CD4-positive, alpha-beta T cell treated with Interleukin-17A for 4 hours (primary cell): ENCODE measurements at regions not wholly inside any gene's neighbourhood (a gene's known extent, or its start where the extent isn't known, plus 50 kb on each side); places are given as distances from the start of the nearest gene placed in this dataset.
"Not testable (repeated sequence)": the region's sequence is repeated elsewhere in the genome, so short reads cannot be mapped to it uniquely, and the experiment has no call there.

Experiments used
- DNase-seq: peaks from one replicate; pipeline ENCODE4 v3.0.0-alpha.2; 2020; ENCODE audit warnings: mixed read lengths

DNA sequence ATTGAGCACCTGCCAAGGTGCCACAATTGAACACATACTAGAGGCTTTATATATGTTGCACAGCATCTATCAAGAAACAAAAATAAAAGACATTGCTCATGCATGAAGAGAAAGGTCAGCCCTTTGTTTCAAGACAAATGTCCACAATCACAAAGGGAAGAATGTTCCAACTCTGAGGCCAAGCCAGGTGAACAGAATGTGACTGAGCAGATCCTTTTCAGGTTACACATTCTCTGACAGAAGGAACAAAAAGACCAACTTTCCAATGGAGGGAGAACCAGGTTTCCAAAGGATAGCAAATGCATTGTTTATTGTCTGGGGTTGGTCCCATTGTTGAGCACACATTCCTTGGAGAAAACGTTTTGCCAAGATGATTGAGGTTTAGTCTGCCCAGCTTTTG lies 50.2 kb upstream of the FAM174B start:
- no peak for DNase-seq

DNA sequence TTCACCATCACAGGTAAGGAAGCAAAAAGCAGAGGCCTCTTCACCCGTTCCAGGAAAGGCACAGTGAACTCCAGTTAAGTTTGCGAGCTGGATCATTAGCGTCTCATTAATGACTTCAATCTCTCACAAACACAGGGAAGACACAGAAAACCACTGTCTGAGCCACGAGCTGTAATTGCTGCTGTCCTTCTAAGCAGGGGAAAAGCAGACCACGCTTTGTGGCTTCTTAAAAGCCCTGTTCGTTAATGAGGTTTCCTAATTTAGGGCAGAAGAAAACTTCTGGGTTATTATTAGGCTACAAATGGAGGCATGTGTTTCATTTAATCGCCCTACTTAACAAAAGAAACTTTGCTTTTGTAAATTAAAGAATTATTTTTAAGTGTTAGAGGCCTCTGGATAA lies 50.6 kb upstream of the FAM174B start:
- DNase-seq = no peak

DNA sequence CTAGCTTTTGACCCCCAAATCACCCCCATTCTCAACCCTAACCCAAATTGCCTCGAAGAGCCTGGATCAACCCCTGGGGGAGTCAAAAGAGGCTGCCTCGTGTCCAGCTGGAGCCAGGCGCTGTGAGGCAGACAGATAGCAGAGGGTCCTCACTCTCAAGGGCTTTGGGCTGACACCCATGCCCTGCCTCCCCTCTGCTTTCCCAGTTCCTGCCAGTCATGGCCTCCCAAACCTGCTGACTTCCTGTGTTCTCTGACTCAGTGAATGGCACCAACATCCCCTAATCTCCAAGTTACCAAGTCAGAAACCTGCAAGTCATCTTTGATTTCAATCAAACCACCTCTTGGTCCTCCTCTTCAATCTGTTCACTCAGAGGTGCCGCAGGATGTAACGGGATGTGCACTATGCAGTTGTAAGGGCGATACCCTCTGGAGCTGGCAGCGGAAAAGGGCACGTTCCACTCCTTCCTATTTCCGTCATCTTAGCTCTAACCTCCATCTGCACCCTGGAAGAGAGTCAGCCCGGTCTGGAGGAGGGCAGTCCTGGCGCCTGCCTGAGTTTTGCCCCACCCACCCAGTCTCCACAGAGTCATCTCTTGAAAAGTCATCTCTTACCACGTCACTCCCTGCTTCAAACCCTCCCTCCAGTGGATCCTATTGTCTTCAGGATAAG lies 52.4 kb upstream of the FAM174B start:
- DNase-seq = no peak

DNA sequence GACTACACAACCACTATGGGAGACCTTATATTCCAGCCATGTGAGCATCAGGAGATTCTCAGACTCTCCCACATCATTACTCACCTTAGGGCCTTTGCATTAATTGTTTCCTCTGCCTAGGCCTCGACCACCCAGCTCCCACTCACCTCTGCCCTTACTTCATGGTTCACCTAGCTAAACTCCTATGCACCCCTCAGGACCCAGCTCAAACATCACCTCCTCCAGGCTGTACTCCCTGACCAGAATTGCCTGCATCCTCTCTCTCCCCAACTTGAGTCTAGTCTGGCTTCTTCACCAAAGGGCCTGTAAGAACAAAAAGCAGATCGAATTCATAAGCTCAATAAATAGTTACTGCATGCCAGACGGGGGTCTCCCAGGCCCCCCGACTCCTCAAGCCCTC lies 53.1 kb upstream of the FAM174B start:
- DNase-seq = no peak

DNA sequence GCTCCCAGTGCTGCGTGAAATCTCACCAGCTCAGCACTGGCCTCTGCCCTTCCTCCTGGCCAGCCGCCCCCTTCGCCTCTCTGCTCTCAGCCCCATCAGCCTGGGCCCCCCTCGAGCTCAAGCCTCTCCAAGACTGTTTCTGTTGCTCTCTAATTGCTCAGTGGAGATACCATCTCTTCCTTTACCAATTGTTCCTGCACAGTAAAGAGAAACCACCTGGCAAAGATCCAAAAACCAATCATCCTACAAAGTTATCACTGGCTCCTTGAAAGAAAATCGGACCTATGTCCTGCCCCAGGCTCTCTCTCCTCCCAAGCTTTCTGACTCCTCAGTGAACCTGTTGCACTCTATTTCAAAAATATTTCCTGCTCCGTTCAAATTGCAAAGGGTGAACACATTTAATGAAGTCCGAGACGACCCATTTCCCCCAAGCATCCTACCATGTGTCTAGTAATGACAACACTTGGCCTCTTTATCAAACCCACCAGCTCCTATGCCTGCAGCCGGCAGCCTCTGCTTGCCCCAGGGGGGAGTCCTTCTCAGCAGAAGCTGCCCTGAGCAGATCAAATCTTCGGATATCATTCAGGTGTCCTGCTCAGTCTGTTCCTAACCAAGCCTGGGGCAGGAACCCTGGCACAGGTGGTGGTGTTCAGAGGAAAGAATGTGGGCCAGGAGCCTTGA lies 53.7 kb upstream of the FAM174B start:
- DNase-seq = no peak

DNA sequence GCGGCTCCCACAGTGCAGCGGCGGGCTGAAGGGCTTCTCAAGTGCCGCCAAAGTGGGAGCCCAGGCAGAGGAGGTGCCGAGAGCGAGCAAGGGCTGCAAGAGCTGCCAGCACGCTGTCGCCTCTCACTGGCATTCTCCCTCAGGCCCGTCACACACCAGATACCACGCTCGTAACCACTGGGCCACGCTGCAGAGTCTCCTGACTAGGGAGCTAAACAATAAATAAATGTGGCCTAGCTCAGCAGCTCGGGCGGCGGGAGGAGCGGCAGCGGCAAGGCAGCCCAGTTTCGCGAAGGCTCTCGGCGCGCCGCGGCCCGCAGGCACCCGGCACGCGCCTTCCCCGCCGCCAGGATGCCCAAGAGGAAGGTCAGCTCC lies 55.9 kb upstream of the FAM174B start:
- no peak for DNase-seq

DNA sequence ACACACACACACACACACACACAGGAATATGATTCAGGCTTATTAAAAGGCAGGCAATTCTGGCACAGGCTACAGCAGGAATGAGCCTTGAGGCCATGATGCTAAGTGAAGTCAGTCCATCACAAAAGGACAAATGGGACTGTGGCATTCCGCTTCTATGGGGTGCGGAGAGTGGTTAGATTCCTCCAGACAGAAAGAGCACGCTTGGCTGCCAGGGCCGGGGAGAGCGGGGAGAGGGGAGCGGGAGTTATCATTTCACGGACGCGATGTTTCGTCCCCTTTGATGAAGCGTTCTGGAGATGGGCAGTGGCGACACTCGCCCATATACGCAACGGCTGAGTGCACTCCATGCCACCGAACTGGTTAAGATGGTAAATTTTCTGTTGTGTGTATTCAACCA lies 58.5 kb upstream of the FAM174B start:
- peak; percentile 4 for DNase-seq

DNA sequence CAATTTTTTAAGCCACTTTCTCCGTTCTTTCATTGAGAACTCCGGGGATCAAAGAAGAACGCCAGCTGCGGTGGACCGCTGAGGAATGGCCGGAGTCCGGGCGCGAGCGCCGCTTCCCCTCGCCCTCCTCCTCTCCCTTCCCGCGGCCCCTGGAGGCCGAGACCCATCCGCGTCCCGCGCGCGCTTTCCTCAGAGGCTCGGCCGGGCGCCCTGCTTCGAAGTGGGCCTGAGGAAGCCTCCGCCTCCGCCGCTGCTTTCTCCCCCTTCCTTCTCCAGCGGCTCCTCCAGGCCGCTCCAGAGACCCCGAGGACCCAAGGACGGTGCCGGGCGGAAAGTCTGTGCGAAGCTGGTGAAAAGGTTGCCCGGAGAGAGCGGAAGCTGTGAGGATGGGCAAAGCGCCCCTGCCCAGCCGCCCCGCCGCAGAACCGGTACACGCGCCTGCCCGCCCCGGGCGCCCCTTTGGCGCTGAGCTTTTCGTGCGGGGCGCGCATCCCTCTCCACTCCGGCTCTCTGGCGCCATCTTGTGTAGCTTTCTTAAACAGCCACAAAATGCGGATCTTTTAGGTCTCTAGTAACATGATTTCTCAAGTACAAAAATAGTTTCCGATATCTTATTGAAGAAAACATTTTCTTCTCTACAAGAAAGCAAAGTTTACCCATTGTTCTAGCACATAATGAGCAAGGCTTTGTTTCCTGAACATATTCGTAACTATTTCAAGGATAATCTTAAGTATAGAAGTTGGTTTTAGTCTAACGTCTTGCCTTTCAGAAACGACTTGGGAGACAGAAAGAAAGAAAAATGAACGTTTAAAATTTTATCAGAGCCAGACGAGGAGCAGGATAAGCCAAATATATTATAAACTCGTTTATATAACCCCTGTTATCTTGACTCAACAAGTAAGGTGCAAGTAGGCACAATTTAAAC lies 59.2 kb upstream of the FAM174B start:
- DNase-seq = peak; percentile 80

DNA sequence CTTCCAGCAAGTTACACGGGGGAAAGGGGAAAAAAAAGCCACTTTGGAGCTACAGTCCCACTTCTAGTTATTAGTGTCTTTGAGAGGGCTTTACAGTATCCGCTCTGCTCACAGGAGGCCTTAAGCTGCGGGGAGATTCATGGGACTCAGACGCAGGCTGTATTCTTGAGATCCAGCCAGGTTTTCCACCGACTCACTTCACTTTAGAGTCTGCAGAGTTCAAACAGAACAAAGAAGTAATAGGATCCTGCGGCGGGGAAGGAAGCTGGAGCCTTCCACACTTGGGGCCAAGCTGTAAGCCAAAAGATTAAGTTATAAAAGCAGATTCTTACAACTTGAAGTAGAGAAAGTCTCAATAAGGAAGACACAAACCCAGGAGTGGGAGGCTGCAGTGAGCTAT lies 60.2 kb upstream of the FAM174B start:
- no peak for DNase-seq

DNA sequence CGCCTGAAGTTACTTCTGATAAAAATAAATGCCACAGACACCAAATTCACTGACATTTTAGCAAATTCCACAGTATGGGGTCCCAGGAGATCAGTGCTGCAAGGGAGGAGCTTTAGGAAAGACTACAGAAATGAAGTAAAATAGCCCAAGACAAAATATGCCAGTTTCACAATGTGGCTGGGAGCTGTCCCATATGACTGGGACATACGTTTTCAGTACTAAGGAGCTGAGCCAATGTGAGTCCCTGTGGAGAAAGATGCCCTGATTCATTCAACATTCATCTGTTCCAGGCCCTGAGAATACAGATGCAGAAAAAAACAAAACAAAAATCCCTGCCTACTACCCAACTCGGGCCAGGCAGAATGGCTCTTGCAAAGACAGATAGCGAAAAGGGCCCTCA lies 63.4 kb upstream of the FAM174B start:
- no peak for DNase-seq

DNA sequence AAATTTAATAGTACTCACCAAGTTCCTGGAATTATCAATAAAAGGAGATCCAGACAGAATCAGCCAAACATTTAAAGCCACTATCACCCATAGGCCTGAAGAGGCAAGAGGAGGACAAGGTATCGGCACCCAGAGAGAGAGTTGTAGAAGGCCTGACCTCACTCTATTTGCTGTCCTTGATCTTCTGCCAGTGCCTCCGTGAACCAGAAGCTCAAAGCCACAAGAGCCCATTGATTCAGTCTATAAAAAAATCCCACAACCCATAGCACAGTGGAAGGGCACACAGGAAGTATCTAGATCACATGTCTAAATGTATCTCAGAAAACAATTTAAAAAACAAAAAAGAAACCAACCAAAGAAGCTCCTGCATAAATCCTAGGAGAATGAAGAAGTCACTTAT lies 68.6 kb upstream of the FAM174B start:
- DNase-seq = no peak

DNA sequence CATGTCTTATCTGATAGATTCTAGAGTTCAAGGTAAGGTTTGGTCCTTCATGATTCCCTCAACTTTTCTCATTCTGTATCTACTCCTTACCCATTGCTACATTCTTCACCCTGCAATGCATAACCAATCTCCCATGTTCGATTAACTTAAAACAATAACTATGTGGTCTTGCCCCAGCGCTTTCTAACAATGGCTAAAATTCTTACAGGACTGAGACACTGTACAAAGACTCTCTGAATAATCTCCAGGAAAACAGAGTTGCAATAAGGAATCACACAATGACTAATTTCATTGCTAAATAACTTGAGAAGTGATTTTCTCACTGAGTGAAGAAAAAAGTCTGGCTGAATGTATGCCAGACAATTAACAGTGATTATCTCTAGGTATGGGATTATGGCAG lies 69.6 kb upstream of the FAM174B start:
- DNase-seq = no peak

DNA sequence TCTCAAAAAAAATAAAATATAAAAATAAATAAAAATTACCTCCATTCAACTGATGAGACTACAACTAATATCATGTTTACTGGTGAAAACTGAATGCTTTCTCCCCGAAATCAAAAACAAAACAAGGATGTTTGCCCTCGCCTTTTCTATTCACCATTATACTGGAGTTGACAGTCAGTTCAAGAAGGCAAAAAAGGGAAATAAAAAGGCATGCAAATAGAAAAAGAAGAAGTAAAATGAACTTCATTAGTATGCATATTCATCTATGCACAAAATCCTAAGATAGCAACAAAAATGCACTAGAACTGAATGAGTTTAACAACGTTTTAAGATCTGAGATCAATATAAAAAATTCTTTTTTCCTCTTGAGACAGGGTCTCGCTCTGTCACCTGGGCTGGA lies 72.7 kb upstream of the FAM174B start:
- DNase-seq = no peak

DNA sequence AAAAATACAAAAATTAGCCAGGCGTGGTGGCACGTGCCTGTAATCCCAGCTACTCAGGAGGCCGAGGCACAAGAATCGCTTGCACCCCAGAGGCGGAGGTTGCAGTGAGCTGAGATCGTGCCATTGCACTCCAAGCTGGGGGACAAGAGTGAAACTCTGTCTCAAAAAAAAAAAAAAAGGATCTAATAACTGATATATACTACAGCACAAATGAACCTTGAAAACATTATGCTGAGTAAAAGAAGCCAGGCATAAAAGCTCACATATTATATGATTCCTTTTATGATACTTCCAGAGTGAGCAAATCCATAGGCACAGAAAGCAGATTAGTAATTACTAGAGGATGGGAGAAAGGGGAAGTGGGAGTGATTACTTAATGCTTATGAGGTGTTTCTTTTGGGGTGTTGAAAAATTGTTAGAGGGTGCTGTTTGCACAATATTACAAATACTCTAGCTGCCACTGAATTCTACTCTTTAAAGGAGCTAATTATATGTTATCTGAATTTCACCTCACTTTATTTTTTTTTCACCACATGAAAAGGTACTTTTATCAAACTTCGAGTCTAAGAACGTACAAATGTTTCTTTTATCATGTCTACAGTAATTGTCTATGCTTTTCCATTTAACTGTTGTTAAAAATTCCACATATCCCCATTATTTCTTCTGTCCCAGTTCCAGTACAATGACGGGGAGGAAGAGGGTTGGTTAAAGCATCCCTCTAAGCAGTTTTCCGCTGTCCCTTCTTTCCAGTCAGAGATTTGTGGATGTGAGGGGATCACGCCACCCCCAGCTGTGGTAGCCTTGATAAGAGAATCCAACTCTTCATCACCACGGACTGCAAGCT lies 77.7 kb upstream of the FAM174B start:
- DNase-seq = no peak

DNA sequence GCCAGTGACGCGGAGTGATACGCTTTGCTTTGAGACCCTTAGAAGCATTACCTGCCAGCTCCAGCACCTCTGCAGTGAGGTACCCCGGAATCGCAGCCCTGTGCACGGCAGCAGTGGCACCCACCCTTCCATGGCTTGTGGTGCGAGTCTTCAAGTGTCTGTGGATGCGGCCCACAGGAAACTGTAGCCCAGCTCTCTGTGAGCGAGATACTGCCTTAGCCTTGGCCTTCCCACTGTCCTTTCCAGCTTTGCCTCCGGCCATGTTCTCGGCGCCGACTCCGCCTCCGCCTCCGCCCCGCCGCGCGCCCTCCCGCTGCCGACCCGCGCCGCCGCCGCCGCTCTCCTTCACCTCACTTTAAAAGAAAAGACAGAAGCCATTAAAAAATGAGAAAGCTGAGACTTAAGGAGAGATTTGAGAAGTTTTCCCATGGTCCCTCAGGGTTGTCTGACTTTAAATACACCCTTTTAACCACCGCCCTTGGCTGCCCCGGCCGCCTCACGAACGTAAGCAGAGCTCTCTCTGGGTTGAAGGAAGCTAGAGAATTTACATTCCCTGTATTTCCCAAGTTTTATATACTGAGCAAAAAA lies 78.5 kb upstream of the FAM174B start:
- peak; percentile 31 for DNase-seq

DNA sequence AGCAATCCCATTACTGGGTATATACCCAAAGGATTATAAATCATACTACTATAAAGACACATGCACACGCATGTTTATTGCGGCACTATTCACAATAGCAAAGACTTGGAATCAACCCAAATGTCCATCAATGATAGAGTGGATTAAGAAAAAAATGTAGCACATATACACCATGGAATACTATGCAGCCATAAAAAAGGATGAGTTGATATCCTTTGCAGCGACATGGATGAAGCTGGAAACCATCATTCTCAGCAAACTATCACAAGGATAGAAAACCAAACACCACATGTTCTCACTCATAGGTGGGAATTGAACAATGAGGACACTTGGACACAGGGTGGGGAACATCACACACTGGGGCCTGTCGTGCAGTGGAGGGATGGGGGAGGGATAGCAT lies 83.7 kb upstream of the FAM174B start:
- DNase-seq = not testable (repeated sequence)

DNA sequence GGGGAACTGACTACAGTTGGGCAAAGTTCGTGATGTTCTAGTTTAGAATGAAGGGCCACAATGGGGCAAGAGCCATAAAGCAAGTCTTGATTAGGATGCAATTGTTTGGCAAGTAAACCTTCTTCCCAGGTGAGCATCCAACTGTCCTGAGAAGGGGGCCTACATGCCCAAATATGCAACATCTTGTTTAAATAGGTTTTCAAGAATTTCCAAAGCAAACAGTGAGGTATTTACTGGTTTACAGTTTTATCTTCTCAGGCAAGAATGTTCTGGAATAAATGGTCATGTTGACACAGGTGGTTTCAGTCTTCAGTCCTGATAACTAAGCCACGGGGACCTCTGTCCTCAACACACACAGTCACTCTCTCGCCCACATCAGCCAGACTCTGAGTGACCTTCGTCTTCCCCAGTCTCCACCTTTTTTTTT lies 90.3 kb upstream of the FAM174B start:
- DNase-seq = no peak

DNA sequence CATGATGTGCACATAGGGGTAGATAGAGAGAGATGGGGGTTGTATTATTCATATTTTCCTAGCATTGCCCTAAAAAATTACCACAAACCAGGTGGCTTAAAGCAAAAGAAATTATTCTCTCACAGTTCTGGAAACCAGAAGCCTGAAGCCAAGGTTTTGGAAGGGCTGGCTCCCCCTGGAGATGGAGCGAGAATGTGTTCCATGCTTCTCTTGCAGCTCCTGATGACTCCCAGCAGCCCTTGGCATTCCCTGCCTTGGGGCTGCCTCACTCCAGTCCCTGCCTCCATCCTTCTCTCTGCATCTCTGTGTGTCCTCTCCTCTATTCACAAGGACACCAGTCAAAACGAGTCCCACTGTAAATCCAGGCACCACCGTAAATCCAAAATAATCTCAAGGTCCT lies 91.5 kb upstream of the FAM174B start:
- no peak for DNase-seq

DNA sequence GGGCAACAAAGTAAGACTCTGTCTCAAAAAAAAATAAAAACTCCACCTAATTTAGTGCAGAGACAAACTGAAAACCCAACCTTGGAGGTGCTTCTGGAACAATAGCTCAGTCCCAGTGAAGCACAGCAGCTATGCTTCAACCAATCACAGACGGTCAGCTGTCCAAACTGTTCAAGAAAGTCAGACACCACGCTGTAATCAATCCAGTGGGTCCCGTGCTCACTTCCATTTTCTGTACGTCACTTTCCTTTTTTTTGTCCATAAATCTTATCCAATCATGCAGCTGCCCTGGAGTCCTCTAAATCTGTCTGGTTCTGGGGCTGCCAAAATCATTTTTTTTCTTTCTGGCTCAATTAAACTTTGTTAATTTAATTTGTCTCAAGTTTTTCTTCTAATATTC lies 93.6 kb upstream of the FAM174B start:
- DNase-seq = no peak

DNA sequence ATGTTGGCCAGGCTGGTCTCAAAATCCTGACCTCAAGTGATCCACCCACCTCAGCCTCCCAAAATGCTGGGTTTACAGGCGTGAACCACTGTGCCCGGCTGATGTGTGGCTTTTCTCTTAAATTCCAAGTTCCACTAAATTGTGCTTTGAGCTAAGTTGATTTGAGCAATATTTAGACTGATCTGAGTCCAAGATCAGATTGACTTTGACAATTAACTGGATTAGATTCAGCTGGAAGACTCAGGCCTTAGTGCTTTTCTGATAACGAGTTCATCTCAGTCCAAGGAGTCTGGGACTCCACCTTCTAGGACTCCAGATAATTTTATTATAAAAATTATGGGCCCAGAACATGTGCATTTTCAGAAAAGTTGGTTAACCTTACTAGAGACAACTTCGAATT lies 94.4 kb upstream of the FAM174B start:
- no peak for DNase-seq

DNA sequence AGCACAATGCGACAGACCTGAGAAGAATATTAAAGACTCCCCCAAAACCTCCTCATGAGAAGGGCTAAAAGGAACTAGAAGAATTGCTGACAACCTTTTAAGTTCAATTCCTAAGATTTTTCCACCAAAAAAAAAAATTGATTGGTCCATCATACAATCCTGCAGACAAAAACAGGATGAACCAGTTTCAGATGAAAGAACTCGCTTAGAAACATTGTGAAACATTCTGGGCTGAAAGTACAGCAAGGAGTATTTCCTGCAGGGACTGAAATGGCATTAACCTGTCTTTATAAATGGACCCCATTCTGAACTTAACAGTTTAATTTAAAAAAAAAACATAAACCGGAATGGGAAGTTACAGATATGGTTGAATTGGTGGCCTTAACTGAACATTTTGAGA lies 96.0 kb upstream of the FAM174B start:
- no peak for DNase-seq

DNA sequence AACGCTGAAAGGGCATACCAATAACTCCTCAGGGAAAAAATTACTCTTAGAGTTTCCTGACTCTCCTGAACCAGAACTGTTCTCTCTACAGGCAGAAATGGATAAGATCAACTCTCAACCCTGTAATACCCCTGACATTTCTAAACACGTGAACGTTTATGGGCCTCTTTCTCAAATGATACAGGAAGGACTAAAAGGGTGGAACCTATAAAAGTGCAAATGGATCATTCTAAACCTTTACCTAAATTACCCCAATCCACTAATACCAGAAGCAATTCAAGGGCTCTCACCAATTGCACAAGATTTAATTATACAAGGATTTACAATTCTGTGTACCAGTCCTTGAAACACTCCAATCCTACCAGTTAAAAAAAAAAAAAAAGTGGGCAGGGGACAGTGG lies 98.0 kb upstream of the FAM174B start:
- DNase-seq = no peak

DNA sequence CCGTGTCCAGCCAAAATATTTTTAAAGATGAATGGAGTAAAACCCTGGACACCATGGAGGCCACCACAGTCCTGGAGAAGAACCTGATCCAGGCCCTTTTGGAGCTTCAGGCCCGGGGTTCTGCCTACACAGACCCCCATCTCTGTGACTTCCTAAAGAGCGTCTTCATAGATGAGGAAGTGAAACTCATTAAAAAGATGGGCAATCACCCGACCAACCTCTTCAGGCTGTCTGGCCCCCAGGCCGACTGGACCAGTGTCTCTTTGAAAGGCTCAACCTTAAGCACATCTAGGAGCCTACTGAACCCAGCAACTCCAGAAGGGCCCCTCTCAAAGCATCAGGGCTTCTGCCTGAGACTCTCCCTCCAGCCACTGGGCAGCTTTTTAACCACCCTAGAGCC lies 107.9 kb upstream of the FAM174B start:
- DNase-seq = no peak
